HepG2 (cell line): ENCODE measurements at regions not wholly inside any gene's neighbourhood (a gene's known extent, or its start where the extent isn't known, plus 50 kb on each side); places are given as distances from the start of the nearest gene placed in this dataset.

Experiments
- ATAC-seq: fragments of 200-7000 bp; cut with Tn5 transposase; 3 replicates; pipeline ENCODE4 v1.9.1; 2020; ENCODE audit warnings: mild to moderate bottlenecking, moderate library complexity
- BruUV-seq: library from RNA; stranded (reverse); fragments of 400-500 nt; replicated peaks from 2 replicates; lab custom pipeline; 2021; lab: Mats Ljungman, UMichigan
- CTCF ChIA-PET: fragments of 300-600 bp; formaldehyde crosslinking; extraction: SDS; loops from one replicate; lab custom pipeline; 2021; ENCODE audit warnings: low total read pairs, inconsistent platforms, low intra/inter-chr PET ratio; lab: Yijun Ruan, JAX
- POLR2A ChIA-PET: fragments of 350-600 bp; sonication (Branson Sonifier 250); formaldehyde crosslinking; loops from one replicate; lab custom pipeline; 2020; ENCODE audit warnings: antibody characterized with exemption, inconsistent platforms; lab: Yijun Ruan, JAX
- DNase-seq: peaks from one replicate; pipeline ENCODE4 v3.0.0-alpha.2; 2015; ENCODE audit warnings: low spot score
- FAIRE-seq: peaks from 3 replicates; lab custom pipeline; 2011; peaks lifted over from hg19 to GRCh38; lab: Jason Lieb, UNC
- H2AFZ ChIP-seq: one replicate; pipeline ENCODE4 v1.6.1; 2011; ENCODE audit warnings: low read length, inconsistent platforms
- H3K27ac ChIP-seq: fragments of 300-600 bp; 3 replicates; pipeline ENCODE4 v1.8.0; 2011; ENCODE audit warnings: mixed run types, mild to moderate bottlenecking, mixed read lengths, low read length, inconsistent platforms; ENCODE audit not compliant: insufficient read depth; ENCODE audit errors: extremely low read length
- H3K27me3 ChIP-seq, 2 experiments: fragments of 200-600 bp in 1 of 2; 2 replicates in 1 of 2; 3 replicates in 1 of 2; pipeline versions ENCODE4 v1.6.0 to v1.8.0; 2011; ENCODE audit warnings: low read length in 2 of 2, mild to moderate bottlenecking in 2 of 2, moderate library complexity in 2 of 2, inconsistent platforms in 1 of 2; ENCODE audit not compliant: insufficient read depth in 2 of 2, control insufficient read depth in 1 of 2
- H3K36me3 ChIP-seq, 2 experiments: fragments of 200-600 bp in 1 of 2; replicated peaks in 1 of 2; 2 replicates in 1 of 2; 3 replicates in 1 of 2; pipeline versions ENCODE4 v1.5.1 to v1.8.0; 2011; ENCODE audit warnings: low read length in 2 of 2, inconsistent platforms in 1 of 2; ENCODE audit not compliant: insufficient read depth in 2 of 2, control insufficient read depth in 1 of 2
- H3K4me1 ChIP-seq: 2 replicates; pipeline ENCODE4 v1.5.1; 2012; ENCODE audit warnings: low read length, inconsistent platforms; ENCODE audit not compliant: insufficient read depth
- H3K4me2 ChIP-seq: 2 replicates; pipeline ENCODE4 v1.6.0; 2011; ENCODE audit warnings: low read depth, low read length, inconsistent platforms
- H3K4me3 ChIP-seq, 3 experiments: fragments of 200-600 bp in 1 of 3; sonication (generic), shearing (Covaris generic) in 1 of 3; replicated peaks in 1 of 3; 2 replicates each; pipeline ENCODE4 v1.5.1; 2011 to 2016; ENCODE audit warnings: low read length in 3 of 3, inconsistent platforms in 2 of 3, low read depth in 2 of 3, mild to moderate bottlenecking in 2 of 3, control low read depth in 1 of 3, mixed read lengths in 1 of 3; ENCODE audit not compliant: insufficient read depth in 1 of 3
- H3K79me2 ChIP-seq: one replicate; pipeline ENCODE4 v1.6.1; 2011; ENCODE audit warnings: low read length, inconsistent platforms; ENCODE audit not compliant: insufficient read depth
- H3K9ac ChIP-seq: 2 replicates; pipeline ENCODE4 v1.6.0; 2011; ENCODE audit warnings: mild to moderate bottlenecking, low read depth, low read length, inconsistent platforms; ENCODE audit not compliant: insufficient read depth
- H3K9me3 ChIP-seq: 2 replicates; pipeline ENCODE4 v1.5.1; 2012; ENCODE audit warnings: mild to moderate bottlenecking, low read length
- H4K20me1 ChIP-seq: 2 replicates; pipeline ENCODE4 v1.6.0; 2011; ENCODE audit warnings: inconsistent platforms, mild to moderate bottlenecking, low read length, moderate library complexity; ENCODE audit not compliant: insufficient read depth
- CBX2 ChIP-seq, 2 experiments: fragments of 200-600 bp in 1 of 2; sonication (generic); formaldehyde crosslinking in 1 of 2; IDR thresholded peaks; 2 replicates each; pipeline versions ENCODE4 v1.7.0 to v1.8.1; 2018 to 2022; ENCODE audit warnings: low read depth in 2 of 2, low read length in 1 of 2, mild to moderate bottlenecking in 1 of 2, missing genetic modification reagents in 1 of 2
- CHD4 ChIP-seq: fragments of 200-600 bp; sonication (generic); IDR thresholded peaks from 2 replicates; pipeline ENCODE4 v1.7.0; 2017; ENCODE audit warnings: mild to moderate bottlenecking, low read length, borderline replicate concordance
- EP300 ChIP-seq, 3 experiments: sonication (generic) in 1 of 3; formaldehyde crosslinking in 1 of 3; IDR thresholded peaks; 2 replicates each; pipeline versions ENCODE4 v1.5.1 to v1.6.1; 2011 to 2020; ENCODE audit warnings: low read depth in 2 of 3, low read length in 2 of 3, borderline replicate concordance in 1 of 3, improper control_type of control experiment in 1 of 3, mild to moderate bottlenecking in 1 of 3, missing genetic modification reagents in 1 of 3, moderate library complexity in 1 of 3
- MEIS1 ChIP-seq: sonication (generic); formaldehyde crosslinking; IDR thresholded peaks from 2 replicates; pipeline ENCODE4 v1.9.0; 2021; ENCODE audit warnings: mild to moderate bottlenecking, missing genetic modification reagents, moderate library complexity, borderline replicate concordance
- RARA ChIP-seq: IDR thresholded peaks from 2 replicates; pipeline ENCODE4 v1.6.1; 2016; ENCODE audit warnings: missing genetic modification reagents, missing compliant biosample characterization
- TFAP4 ChIP-seq: sonication (generic); IDR thresholded peaks from 2 replicates; pipeline ENCODE4 v1.6.1; 2016; ENCODE audit warnings: low read depth, borderline replicate concordance
- ZNF263 ChIP-seq: sonication (generic); formaldehyde crosslinking; IDR thresholded peaks from 2 replicates; pipeline ENCODE4 v1.4.0; 2020; ENCODE audit warnings: missing genetic modification reagents
- ZNF446 ChIP-seq: sonication (generic); formaldehyde crosslinking; IDR thresholded peaks from 2 replicates; pipeline ENCODE4 v1.5.0; 2020; ENCODE audit warnings: mild to moderate bottlenecking, missing genetic modification reagents
- ZNF558 ChIP-seq: sonication (generic); formaldehyde crosslinking; IDR thresholded peaks from 2 replicates; pipeline ENCODE4 v1.9.0; 2022; ENCODE audit warnings: mild to moderate bottlenecking, missing genetic modification reagents, borderline replicate concordance
- WGBS: methylation state at CpG from one replicate; pipeline ENCODE4 v1.1.6; 2017; ENCODE audit warnings: low lambda C conversion rate; 5-methylcytosine and 5-hydroxymethylcytosine counted together
- in situ Hi-C: cut with HindIII; loops from 2 replicates; pipeline ENCODE4 v1.10.0; 2017; ENCODE audit warnings: low pct_unique_long_range_greater_than_20kb; ENCODE audit not compliant: extremely low pct_ligation_motif_present
- intact Hi-C: fragments of 100-400 bp; cut with micrococcal nuclease; formaldehyde crosslinking; loops from one replicate; pipeline ENCODE4 v1.10.0; 2022; ENCODE audit not compliant: unreplicated experiment
- TF ChIP-seq, protein P1 (sequence below): sonication (generic); formaldehyde crosslinking; IDR thresholded peaks from 2 replicates; pipeline ENCODE4 v1.4.0; 2020; ENCODE audit warnings: missing genetic modification reagents, mild to moderate bottlenecking, borderline replicate concordance

- DNase-seq: no peak
- no peaks in the 10 kb centered on the region for H3K79me2 ChIP-seq
- 4% methylated on average over 4 of the region's 5 CpGs for WGBS
- no peaks in the 10 kb centered on the region for H3K27me3 ChIP-seq
- no peak overlapping the region for H3K4me2 ChIP-seq
- TF ChIP-seq CBX2 (IDR thresholded peaks at IDR 0.05; ENCODE audit: low read depth, low read length) (no peak), CBX2 (CRISPR knock-in tag; IDR thresholded peaks at IDR 0.05; ENCODE audit: low read depth) (no peak), CHD4 (no peak), EP300 (IDR thresholded peaks at IDR 0.05; ENCODE audit: low read depth in 2 of 2, low read length in 2 of 2) (no peak), EP300 (CRISPR knock-in tag; IDR thresholded peaks at IDR 0.05; ENCODE audit: borderline replicate concordance) (no peak), ZNF446 (CRISPR knock-in tag) (no peak)
- TF ChIP-seq, all 625 proteins: peak for 0
- H4K20me1 ChIP-seq: no peaks in the 10 kb centered on the region
- no peaks in the 10 kb centered on the region for H3K36me3 ChIP-seq
- in situ Hi-C loops (no loop called here), intact Hi-C loops (no loop called here)
- H3K4me1 ChIP-seq: no peaks in the 10 kb centered on the region
- no peak overlapping the region for H3K27ac ChIP-seq
- no peak overlapping the region for H2AFZ ChIP-seq
- H3K9me3 ChIP-seq: peaks cover 73% of the 10 kb centered on the region
- BruUV-seq: no TSS peak
- ChIA-PET POLR2A (no interaction called here), CTCF (no interaction called here)
- H3K4me3 ChIP-seq: no peak overlapping the region
- FAIRE-seq (no peak), ATAC-seq (no peak)
- H3K9ac ChIP-seq: no peak overlapping the region
Measured at GRCh38 chr12:87704374-87704773, 324.8 kb downstream of the C12orf50 start.

DNA sequence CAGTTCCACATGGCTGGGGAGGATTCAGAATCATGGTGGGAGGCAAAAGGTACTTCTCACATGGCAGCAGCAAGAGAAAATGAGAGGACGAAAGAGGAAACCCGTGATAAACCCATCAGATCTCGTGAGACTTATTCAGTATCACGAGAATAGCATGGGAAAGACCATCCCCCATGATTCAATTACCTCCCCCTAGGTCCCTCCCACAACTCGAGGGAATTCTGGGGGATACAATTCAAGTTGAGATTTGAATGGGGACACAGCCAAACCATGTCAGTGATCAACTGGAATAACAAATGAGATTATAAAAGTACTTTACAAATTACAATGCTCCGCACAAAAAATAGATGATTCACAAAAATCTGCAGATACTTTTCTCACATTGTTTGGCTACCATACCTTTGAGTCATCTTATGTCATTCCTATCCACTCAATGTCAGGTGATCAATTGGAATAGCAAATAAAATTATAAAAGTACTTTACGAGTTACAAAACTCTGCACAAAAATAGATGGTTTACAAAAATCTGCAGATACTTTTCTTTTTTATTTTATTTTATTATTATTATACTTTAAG lies 338.9 kb downstream of the C12orf50 start:
- no peak overlapping the region for H3K4me2 ChIP-seq
- no peak for DNase-seq
- intact Hi-C loops: no loop called here
- no peak overlapping the region for H2AFZ ChIP-seq
- no peak overlapping the region for H3K4me3 ChIP-seq
- H3K79me2 ChIP-seq: no peaks in the 10 kb centered on the region
- in situ Hi-C loops: no loop called here
- no peak overlapping the region for H3K9ac ChIP-seq
- no peak for ATAC-seq
- CTCF ChIA-PET: no interaction called here
- H4K20me1 ChIP-seq: no peaks in the 10 kb centered on the region
- no TSS peak for BruUV-seq
- no peaks in the 10 kb centered on the region for H3K36me3 ChIP-seq
- H3K27me3 ChIP-seq: no peaks in the 10 kb centered on the region
- no peaks in the 10 kb centered on the region for H3K4me1 ChIP-seq
- POLR2A ChIA-PET: no interaction called here
- no peak for FAIRE-seq
- TF ChIP-seq TFAP4 (no peak), MEIS1 (CRISPR knock-in tag) (no peak), ZNF263 (CRISPR knock-in tag) (no peak), RARA (CRISPR knock-in tag) (no peak), ZNF558 (no peak)
- TF ChIP-seq, protein P1, sequence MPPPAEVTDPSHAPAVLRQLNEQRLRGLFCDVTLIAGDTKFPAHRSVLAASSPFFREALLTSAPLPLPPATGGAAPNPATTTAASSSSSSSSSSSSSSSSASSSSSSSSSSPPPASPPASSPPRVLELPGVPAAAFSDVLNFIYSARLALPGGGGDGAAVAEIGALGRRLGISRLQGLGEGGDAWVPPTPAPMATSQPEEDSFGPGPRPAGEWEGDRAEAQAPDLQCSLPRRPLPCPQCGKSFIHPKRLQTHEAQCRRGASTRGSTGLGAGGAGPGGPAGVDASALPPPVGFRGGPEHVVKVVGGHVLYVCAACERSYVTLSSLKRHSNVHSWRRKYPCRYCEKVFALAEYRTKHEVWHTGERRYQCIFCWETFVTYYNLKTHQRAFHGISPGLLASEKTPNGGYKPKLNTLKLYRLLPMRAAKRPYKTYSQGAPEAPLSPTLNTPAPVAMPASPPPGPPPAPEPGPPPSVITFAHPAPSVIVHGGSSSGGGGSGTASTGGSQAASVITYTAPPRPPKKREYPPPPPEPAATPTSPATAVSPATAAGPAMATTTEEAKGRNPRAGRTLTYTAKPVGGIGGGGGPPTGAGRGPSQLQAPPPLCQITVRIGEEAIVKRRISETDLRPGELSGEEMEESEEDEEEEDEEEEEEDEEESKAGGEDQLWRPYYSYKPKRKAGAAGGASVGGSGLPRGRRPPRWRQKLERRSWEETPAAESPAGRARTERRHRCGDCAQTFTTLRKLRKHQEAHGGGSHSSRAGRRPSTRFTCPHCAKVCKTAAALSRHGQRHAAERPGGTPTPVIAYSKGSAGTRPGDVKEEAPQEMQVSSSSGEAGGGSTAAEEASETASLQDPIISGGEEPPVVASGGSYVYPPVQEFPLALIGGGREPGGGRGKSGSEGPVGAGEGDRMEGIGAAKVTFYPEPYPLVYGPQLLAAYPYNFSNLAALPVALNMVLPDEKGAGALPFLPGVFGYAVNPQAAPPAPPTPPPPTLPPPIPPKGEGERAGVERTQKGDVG (CRISPR knock-in tag): no peak
- peaks cover 54% of the 10 kb centered on the region for H3K9me3 ChIP-seq
- 25% methylated on average over 7 of the region's 7 CpGs for WGBS
- H3K27ac ChIP-seq: no peak overlapping the region
